HG03439 (cell line): ENCODE measurements at regions not wholly inside any gene's neighbourhood (a gene's known extent, or its start where the extent isn't known, plus 50 kb on each side); places are given as distances from the start of the nearest gene placed in this dataset.
A peak's percentile ranks its signal among the peaks of the same experiment; 100 is the strongest.
"Not testable (repeated sequence)": the region's sequence is repeated elsewhere in the genome, so short reads cannot be mapped to it uniquely, and the experiment has no call there.

Experiments
- ATAC-seq: cut with Tn5 transposase; IDR thresholded peaks from one replicate; pipeline ENCODE4 v1.9.1; 2021; ENCODE audit warnings: mild to moderate bottlenecking, moderate library complexity; ENCODE audit not compliant: unreplicated experiment

- not testable (repeated sequence) for ATAC-seq
Measured at GRCh38 chr6:104676679-104677078, 183.0 kb downstream of the HACE1 start.

GRCh38 chr6:104675161-104675560, 184.6 kb downstream of the HACE1 start:
- not testable (repeated sequence) for ATAC-seq

- ATAC-seq: not testable (repeated sequence)
Measured at GRCh38 chr6:104673078-104673477, 186.6 kb downstream of the HACE1 start.

- not testable (repeated sequence) for ATAC-seq
Measured at GRCh38 chr6:104671591-104671891, 188.2 kb downstream of the HACE1 start.

- not testable (repeated sequence) for ATAC-seq
Measured at GRCh38 chr6:104670834-104671590, 188.7 kb downstream of the HACE1 start.

GRCh38 chr6:104669483-104669882, 190.2 kb downstream of the HACE1 start:
- no peak for ATAC-seq

GRCh38 chr6:104656235-104656634, 203.5 kb downstream of the HACE1 start:
- no peak for ATAC-seq

GRCh38 chr6:104653781-104654180, 205.9 kb downstream of the HACE1 start:
- no peak for ATAC-seq

- no peak for ATAC-seq
Measured at GRCh38 chr6:104648347-104648746, 211.4 kb downstream of the HACE1 start.

- no peak for ATAC-seq
Measured at GRCh38 chr6:104644848-104645247, 214.9 kb downstream of the HACE1 start.

- ATAC-seq: no peak
Measured at GRCh38 chr6:104642871-104643270, 216.8 kb downstream of the HACE1 start.

GRCh38 chr6:104640761-104641160, 219.0 kb downstream of the HACE1 start:
- no peak for ATAC-seq

- ATAC-seq: no peak
Measured at GRCh38 chr6:104640150-104640700, 219.5 kb downstream of the HACE1 start.

GRCh38 chr6:104639668-104640067, 220.1 kb downstream of the HACE1 start:
- peak; percentile 92 for ATAC-seq

- ATAC-seq: no peak
Measured at GRCh38 chr6:104638841-104639290, 220.9 kb downstream of the HACE1 start.

GRCh38 chr6:104633125-104633524, 226.6 kb downstream of the HACE1 start:
- no peak for ATAC-seq

- ATAC-seq: no peak
Measured at GRCh38 chr6:104632588-104632987, 227.1 kb downstream of the HACE1 start.

GRCh38 chr6:104630955-104631354, 228.8 kb downstream of the HACE1 start:
- ATAC-seq: no peak

- ATAC-seq: no peak
Measured at GRCh38 chr6:104630522-104630921, 229.2 kb downstream of the HACE1 start.

GRCh38 chr6:104629826-104630225, 229.9 kb downstream of the HACE1 start:
- no peak for ATAC-seq

GRCh38 chr6:104625536-104625935, 234.2 kb downstream of the HACE1 start:
- ATAC-seq: no peak

GRCh38 chr6:104623052-104623690, 236.5 kb downstream of the HACE1 start:
- ATAC-seq: no peak
